HG03064 (cell line): ENCODE measurements at regions not wholly inside any gene's neighbourhood (a gene's known extent, or its start where the extent isn't known, plus 50 kb on each side); places are given as distances from the start of the nearest gene placed in this dataset.
"Not testable (repeated sequence)": the region's sequence is repeated elsewhere in the genome, so short reads cannot be mapped to it uniquely, and the experiment has no call there.

Experiments
- ATAC-seq: cut with Tn5 transposase; IDR thresholded peaks from one replicate; pipeline ENCODE4 v1.9.1; 2021; ENCODE audit warnings: low read depth; ENCODE audit not compliant: unreplicated experiment

DNA sequence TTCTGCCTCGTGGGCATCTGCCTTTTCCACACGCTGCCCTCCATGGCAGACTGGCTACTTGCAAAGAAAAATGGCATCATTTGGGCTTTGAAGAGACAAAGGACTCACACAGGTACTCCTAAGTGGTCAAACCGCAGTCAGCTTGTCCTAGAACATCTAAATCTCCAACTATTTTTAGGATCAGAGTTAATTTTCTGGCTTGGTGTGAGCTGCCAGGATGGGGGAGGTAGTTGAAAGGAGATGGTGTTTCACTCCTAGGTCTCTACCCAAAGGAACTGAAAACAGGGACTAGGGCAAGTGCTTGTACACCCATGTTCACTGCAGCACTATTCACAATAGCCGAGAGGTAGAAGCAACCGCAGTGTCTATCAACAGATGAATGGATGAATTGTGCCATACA lies 107.9 kb upstream of the ATL2 start:
- no peak for ATAC-seq

DNA sequence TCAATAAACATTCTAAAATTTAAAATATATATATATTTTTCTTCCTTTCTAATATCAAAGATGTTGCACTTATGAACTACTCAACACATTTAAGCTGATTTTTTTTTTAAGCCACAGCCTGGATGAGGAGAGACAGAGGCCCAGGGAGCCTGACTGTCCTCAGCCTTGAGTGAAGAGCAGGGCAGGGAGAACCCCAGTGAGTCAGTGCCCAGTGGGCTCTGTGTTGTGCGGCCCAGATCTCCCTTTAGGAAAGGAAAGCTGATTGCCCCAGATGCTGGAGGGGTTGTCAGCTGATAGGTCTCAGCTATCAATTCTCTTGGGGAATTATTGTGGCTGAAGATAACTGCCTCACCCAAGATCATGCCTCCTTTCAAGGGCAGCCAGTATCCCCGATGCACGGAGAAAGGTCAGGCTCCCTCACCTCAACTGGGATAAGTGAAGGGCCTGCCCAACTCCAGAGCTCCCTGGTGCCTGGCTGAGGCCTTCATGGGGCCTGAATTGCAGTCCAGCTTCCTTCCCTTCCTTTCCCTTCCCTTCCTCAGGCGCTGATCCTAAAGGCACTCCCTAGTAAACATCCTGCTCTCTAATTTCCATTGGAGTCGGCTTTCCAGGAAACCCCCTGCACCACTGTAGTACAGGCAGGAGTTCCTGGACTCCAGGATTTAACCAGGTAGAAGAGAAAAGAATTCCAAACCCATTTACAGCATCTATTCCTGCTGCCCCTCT lies 106.9 kb upstream of the ATL2 start:
- no peak for ATAC-seq

- ATAC-seq: not testable (repeated sequence)
These were observed 105.6 kb upstream of the ATL2 start for GRCh38 chr2:38482710-38483109.

GRCh38 chr2:38480617-38481016 lies 103.5 kb upstream of the ATL2 start:
- no peak for ATAC-seq

DNA sequence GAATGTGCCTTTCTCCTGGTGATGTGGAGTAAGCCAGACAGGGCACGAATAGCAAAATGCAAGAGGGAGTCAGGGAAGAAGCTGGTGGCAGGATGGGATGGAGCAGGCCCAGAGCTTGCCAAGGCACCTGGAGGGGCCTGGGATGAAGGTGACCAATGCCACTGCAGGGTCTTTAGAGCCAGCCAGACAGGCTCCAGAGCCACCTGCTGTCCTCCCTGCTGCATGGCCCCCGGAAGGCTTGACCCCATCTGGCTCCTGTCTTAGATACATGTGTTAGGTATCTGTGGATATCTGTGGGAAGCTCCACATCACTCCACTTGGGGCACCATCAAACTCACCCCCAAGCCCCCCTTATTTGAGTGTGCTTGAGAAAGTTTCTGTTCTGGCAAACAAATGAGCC lies 99.9 kb upstream of the ATL2 start:
- no peak for ATAC-seq

GRCh38 chr2:38475567-38475881 lies 98.5 kb upstream of the ATL2 start:
- no peak for ATAC-seq

DNA sequence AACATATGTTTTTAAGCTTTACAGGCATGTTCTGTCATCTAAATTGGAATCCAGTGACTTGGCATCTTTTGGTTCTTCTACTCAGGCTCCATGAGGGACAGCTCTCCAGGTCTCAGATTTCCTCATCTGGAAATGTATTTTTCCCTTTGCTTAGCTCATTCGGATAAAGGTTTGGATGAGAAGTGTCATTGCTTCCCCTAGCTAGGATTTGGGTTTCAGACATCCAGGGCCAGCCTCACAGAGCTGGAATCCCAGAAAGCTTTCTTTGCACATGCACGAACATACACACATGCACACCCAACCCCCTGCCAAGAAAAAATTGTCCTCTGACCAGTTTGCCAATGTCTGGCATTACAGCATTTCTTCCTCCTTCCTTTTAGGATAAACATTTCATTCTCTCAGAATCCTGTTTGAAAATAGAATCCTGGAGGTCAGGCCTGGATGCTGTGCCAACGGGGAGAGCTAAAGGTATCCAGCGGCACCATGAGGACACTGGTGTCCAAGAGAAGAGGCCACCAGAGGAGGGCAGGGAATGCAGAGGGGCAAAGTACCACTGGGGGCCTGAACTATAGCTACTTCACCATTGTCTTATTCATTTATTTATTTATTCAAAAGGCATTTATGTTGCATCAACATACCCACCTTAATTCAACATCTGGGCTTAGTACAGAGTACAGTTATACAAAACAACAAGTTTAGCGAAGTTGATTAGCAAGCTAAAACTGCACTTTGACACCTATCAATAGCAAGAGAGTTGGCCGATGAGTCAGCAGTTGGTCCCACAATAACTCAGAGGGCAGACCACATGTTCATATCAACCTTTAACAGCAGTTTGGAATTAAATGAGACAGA lies 97.9 kb upstream of the ATL2 start:
- no peak for ATAC-seq

GRCh38 chr2:38474021-38474456 lies 97.0 kb upstream of the ATL2 start:
- ATAC-seq: no peak

DNA sequence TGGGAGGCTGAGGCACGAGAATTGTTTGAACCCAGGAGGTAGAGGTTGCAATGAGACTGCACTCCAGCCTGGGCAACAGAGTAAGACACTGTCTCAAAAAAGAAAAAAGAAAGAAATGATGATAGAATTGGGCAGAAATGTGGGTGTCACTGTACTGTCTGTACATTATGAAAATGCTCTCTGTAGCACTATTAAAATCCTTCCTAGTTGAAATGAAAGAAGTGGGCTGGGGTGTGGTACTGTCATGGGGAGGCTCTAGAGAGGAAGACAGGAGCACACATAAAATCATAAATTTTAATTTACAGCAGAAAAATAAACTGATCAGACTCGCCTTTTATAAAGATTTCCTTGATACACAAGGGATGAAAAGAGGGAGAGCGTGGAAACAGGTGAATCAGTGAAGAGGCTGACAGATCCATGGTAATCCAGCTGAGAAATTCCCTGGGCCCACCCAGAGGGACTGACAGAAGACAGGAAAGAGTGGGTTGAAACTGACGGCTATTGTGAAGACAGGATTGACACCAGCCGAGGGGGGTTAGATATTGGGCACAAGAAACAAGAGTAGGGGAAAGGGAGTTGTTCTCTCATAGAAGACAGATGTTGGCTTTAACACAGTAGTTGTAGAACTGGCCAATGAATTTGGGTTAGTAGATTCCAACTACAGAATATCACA lies 96.4 kb upstream of the ATL2 start:
- no peak for ATAC-seq

DNA sequence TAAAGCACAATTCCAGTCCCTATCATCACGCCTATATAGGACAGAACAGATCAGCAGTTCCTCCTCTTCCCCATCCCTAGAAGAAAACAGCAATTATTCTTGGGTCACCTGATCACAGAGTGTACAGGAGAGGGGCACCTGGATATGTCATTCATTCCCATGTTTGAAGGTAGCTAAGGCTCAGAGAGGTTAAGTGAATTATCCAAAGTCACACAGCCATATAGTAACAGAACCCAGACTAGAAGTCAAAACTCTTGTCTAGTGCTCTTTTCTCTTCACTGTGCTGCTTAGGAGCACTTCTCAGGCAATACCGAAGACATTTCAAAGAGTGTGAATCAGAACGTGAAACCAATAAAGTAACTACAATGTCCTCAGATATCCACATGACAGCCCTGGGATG lies 93.0 kb upstream of the ATL2 start:
- no peak for ATAC-seq

- ATAC-seq: no peak
These were observed 90.8 kb upstream of the ATL2 start for GRCh38 chr2:38467768-38468455.

DNA sequence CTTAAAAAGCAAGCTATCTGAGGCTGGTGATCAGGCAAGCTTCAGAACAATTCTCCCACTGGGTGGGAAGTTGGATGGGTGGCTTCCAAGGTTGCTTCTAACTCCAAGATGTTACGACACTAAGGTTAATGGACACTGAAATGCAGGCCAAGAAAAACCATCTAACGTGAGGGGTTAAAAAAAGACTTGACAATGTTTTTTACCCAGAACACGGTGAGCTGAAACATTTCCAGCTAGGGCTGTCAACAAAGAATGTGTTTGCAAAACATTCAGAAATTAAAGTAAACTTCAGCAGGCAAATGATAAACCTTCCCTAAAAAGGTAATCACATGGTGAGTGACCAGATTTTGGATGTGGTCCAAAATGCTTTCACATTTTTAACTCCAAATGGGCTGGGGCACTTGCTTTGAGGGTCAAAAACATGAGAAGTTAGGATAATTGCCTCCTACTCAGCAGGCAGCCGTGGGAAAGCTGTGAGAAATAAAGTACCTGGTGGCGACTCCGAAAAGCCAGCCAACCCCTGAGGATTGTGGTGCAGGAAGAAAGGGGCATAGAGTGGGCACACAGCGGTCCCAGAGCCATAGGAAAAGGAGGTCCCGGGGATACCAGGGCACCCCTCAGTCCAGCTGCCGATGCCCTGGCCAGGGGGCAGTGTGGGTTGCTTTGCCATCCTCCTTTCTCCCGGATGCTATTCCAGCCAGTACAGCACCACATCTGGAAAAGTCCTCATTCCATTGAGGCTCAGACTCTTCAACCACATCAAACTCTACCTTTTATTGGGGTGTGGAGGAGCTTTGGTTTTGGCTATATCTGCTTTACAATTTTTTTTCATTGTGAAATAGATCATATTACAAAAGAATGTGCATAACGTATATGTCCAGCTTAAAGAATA lies 90.0 kb upstream of the ATL2 start:
- no peak for ATAC-seq

DNA sequence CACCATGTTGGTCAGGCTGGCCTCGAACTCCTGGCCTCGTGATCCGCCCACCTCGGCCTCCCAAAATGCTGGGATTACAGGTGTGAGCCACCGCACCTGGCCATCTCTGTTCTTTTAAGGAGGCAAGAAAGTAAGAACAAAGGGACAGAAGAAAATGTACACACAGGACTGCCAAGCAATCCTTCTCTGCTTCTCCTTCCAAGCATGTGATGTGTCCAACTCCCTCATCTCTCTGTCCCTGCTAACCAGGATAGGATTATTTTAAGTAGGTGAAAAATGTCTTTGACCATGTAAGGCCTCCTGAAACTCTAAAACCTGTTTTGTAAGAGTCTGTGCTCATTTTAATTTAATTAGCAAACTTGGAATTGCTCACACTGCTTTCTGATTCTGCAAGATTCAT lies 89.3 kb upstream of the ATL2 start:
- ATAC-seq: no peak

DNA sequence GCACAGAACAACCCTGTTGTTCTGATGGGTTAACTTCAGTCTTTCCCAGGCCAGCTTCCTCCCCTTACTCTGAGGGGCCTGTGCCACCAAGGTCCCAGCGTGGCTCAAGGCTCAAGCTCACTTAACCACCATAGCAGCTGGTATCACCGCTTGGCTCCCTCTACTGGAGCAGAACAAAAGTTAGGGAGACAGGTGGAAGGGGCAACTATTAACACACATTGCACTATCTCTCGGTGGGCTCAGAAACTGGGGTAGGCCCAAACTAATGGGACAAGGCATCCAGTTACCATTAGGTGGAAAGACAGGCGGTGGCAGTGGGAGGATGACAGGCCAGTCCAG lies 88.7 kb upstream of the ATL2 start:
- ATAC-seq: no peak

DNA sequence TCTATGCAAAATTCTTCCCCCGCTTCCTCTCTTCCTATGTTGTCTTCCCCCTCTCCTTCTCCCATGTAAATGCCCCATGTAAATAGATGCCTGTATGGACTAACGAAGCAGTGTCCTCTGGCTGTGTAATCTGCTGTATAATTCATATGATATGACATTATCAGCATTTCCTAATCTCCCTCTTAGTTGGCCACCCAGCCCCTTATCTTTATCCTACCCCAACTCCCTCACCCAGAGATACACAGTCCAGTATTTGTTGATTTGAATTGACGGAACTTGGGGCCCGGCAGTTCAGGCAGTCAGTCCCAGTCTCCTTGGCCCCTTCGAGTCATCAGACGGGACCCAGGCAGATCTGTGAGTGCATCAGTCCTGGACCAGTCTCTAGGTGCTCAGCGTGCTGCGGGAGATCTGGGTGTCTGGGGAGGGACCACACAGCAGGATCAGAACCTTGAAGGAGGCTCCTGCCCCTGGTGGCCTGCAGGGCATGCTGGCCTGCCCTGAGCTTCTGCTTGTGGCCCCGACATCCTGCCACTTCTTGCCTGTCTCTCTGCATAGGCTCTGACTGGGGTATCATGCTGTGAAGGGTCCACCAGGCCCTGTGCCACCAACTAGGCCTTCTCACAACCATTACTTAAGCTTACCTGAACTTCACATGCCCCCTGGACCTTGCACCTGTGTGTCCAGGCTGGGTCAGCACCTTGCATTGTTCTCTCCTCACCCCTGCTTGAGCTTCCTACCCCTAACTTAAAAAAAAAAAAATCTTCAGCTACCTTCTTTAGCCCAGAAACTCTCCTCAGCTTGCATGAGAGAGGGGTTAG lies 88.1 kb upstream of the ATL2 start:
- no peak for ATAC-seq

DNA sequence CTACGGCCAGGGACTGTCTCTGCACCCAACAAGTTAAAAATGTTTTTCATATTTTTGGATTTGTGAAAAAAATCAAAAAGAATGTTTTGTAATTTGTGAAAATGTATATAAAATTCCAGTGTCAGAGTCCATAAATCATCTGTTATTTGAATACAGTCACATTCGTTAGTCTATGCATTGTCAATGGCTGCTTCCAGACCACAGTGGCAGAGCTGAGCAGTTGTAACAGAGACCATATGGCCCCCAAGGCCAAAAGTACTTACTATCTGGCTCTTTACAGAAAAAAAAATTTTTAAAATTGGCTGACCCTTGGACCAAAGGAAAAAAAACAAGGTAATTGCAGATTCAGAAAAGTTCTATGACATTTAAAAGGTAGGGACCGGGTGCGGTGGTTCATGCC lies 86.7 kb upstream of the ATL2 start:
- no peak for ATAC-seq

DNA sequence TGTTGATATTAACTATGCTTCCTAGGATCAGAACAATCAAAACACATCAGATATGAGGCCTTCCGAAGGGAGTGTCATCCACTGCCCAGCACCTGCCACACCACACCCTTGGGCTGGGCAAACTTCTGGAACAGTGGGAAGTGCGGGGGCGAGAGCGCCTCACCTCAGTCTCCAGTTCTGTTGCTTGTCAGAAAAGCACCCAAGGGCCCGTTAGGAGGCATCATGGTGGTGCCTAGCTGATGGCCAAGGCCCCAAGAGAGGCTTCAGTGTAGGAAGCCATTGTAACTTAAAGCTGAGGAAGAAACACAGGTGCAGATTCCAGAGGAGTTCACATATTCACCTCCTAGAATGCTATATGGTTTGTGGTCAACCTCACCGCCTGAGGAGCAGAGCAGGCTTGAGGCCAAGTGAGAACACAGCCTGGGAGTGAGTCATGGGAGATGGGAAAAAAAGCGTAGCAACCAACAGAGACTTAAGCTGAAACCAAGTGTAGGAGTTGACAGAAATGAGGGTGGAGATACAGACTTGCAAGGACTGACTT lies 85.1 kb upstream of the ATL2 start:
- no peak for ATAC-seq

GRCh38 chr2:38461470-38461869 lies 84.4 kb upstream of the ATL2 start:
- ATAC-seq: no peak

GRCh38 chr2:38460313-38460712 lies 83.2 kb upstream of the ATL2 start:
- no peak for ATAC-seq
